ENCODE measurements at regions not wholly inside any gene's neighbourhood (a gene's known extent, or its start where the extent isn't known, plus 50 kb on each side); places are given as distances from the start of the nearest gene placed in this dataset.
"Not testable (repeated sequence)": the region's sequence is repeated elsewhere in the genome, so short reads cannot be mapped to it uniquely, and the experiment has no call there.

DNA sequence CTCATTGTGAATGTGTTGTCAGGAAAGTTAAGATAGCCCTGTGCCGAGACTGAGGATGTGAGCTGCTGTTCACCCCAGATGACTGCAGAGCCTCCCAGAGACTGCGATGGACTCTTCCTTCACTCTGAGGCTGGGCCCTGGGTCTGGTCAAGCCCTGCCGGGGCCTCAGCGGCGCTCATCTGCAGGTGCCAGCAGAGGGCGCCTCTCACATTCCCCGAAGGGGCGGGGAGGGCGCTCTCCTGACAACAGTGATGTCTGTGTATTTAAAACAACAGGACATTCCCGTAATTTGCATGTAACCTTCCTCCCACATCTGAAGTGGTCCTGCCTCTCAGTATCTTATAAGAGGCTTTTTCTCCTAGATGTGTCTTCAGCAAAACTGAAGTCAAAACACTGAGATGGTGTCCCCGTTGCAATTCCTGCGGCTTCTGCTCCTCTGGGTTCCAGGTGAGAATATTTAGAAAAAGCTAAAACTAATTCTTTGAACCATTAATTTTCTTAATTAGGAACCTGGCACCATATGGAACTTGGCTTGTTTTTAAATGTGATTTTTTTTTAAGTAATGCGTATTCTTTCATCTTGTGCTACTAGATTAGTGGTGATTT lies 1377.9 kb downstream of the RPIA start:
- no peaks in the 10 kb centered on the region for H3K9me3 ChIP-seq (ENCODE audit: low read depth, low read length)
- no peaks in the 10 kb centered on the region for H3K27me3 ChIP-seq (ENCODE audit: insufficient read depth, low read length)
- H3K4me3 ChIP-seq (ENCODE audit: low read length) = no peak overlapping the region
- no peaks in the 10 kb centered on the region for H3K4me1 ChIP-seq (ENCODE audit: insufficient read depth, low read length)

DNA sequence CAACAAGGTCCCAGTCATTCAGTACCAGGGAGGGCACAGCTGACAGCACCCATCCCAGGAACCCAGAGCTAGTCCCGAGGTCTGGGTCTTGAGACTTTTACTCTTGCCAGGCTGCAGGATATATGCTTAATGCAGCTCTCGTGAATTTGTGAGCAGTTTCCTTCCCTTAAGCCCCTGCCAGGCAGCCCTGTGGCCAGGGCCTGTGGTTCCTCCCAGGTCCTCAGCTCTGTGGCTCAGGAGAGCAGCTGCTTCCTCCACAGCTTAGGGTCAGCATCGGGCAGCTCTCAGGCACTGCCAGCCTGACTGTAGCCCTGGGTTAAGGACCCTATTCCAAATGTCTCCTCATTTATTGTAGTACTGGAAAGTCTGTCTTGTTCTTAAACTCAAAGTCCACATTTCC lies 1384.8 kb downstream of the RPIA start:
- Histone ChIP-seq H3K9me3 (ENCODE audit: low read depth, low read length) (no peaks in the 10 kb centered on the region), H3K4me3 (ENCODE audit: low read length) (no peak overlapping the region), H3K27me3 (ENCODE audit: insufficient read depth, low read length) (no peaks in the 10 kb centered on the region), H3K4me1 (ENCODE audit: insufficient read depth, low read length) (no peaks in the 10 kb centered on the region)

DNA sequence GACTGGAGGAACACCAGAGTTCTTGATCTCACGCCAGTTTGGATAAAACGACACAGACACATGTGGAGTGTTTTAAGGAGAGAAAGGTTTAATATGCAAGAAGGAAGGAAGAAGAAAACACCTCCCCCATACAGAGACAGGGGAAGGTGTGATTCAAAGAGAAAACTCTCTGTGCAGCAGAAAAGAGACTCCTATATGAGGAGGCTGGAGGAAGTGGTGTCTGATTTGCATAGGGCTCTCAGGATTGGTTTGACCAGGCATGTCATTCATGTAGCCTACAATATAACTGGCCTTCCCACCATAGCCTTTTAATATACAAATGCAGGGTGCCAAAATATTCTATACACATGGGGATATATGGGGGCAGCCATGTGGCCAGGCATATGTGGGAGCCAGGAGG lies 1386.5 kb downstream of the RPIA start:
- Histone ChIP-seq H3K4me1 (ENCODE audit: insufficient read depth, low read length) (no peaks in the 10 kb centered on the region), H3K27me3 (ENCODE audit: insufficient read depth, low read length) (no peaks in the 10 kb centered on the region), H3K9me3 (ENCODE audit: low read depth, low read length) (no peaks in the 10 kb centered on the region), H3K4me3 (ENCODE audit: low read length) (no peak overlapping the region)

DNA sequence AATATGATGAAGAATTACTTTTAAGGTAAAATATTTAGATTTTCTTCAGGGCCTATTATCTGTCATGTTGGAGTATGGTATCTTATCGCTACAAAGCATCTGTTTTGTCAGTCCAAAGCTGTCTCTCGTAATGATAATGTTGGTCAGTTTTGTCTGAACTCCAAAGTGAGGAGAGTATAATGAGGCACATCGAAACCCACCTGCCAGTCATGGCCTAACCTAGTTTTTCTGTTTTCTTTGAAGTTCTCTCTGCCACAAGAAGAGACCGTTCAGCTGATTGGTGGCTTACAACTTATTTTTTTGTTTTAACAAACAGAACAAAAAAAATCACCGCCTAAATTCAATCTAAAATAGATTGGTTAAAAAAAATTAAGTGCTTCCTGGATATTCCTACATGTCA lies 1387.9 kb downstream of the RPIA start:
- Histone ChIP-seq H3K9me3 (ENCODE audit: low read depth, low read length) (no peaks in the 10 kb centered on the region), H3K27me3 (ENCODE audit: insufficient read depth, low read length) (no peaks in the 10 kb centered on the region), H3K4me3 (ENCODE audit: low read length) (no peak overlapping the region), H3K4me1 (ENCODE audit: insufficient read depth, low read length) (no peaks in the 10 kb centered on the region)

DNA sequence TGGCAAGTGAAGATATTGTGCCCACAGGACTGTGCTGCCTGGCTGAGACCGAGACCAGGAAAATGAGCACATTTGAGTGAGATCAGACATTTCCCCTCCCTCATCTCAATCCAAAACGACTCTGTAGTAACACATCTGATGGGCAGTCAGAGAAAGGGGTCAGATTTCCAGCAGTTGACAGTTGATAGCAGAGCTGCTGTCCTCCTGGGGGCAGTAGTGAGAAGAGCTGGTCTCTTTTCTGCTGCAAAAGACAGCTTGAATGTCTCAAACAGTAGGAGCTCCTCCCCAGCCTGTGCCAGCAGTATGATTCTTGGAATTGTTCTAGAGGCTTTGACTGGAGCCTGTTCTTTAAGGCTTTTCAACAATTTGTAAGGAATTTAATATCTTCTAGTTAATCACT lies 1396.3 kb downstream of the RPIA start:
- not testable (repeated sequence) for H3K4me1 ChIP-seq (ENCODE audit: insufficient read depth, low read length); H3K9me3 ChIP-seq (ENCODE audit: low read depth, low read length); H3K4me3 ChIP-seq (ENCODE audit: low read length); H3K27me3 ChIP-seq (ENCODE audit: insufficient read depth, low read length)

DNA sequence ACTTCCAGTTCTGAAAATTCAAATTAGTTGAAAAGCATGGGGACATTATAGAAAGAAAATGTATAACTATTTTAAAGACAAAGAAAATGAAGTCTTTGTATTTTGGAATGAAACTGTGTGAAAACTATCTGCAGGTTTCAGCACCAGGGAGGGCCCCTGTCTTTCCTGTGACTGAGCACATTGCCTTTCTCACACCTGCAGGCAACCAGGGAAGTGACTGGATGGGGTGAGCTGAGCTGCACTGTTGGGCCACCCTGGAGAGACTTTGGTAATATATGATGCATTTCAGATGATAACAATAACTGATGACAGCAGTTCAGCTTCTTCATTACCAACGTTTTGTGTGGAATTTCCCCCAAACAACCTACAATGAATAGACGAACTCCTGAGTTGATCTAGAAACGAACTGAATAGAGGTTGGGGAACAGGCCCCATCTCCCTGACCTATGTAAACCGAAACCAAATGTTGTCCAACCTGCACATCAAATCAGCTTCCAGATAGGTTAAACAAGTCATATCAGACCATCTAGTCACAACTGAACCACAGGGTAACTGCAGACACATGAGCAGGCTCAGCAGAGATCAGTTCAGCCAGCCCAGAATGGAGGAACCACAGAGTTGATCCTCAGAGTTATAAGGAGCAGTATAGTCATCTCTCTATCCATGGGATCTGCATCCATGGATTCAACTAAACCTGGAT lies 1402.2 kb downstream of the RPIA start:
- not testable (repeated sequence) for H3K4me3 ChIP-seq (ENCODE audit: low read length); H3K27me3 ChIP-seq (ENCODE audit: insufficient read depth, low read length); H3K9me3 ChIP-seq (ENCODE audit: low read depth, low read length); H3K4me1 ChIP-seq (ENCODE audit: insufficient read depth, low read length)

DNA sequence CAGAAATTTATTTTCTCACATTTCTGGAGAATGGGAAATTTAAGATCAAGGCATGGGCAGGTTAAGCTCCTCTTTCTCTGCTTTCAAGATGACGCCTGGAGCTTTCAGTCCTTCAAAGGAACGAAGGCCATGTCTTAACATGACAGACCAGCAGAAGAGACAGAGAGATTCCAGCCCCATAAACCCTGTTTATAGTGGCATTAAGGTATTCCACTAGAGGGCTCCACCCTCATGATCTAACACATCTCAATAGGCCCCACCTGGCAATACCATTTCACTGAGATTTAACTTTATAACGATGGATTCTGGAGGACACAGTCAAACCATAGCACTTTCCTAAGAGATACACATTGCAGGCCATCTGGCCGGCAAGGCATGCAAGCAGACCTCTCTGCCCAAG lies 1406.1 kb downstream of the RPIA start:
- not testable (repeated sequence) for H3K4me1 ChIP-seq (ENCODE audit: insufficient read depth, low read length); H3K4me3 ChIP-seq (ENCODE audit: low read length); H3K27me3 ChIP-seq (ENCODE audit: insufficient read depth, low read length); H3K9me3 ChIP-seq (ENCODE audit: low read depth, low read length)

DNA sequence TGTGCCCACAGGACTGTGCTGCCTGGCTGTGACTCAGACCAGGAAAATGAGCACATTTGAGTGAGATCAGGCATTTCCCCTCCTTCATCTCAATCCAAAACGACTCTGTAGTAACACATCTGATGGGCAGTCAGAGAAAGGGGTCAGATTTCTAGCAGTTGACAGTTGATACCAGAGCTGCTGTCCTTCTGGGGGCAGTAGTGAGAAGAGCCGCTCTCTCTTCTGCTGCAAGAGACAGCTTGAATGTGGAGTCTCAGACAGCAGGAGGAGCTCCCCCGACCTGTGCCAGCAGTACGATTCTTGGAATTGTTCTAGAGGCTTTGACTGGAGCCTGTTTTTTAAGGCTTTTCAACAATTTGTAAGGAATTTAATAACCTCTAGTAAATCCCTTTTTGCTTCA lies 1413.7 kb downstream of the RPIA start:
- H3K4me3 ChIP-seq (ENCODE audit: low read length); H3K27me3 ChIP-seq (ENCODE audit: insufficient read depth, low read length); H3K9me3 ChIP-seq (ENCODE audit: low read depth, low read length); H3K4me1 ChIP-seq (ENCODE audit: insufficient read depth, low read length): not testable (repeated sequence)

DNA sequence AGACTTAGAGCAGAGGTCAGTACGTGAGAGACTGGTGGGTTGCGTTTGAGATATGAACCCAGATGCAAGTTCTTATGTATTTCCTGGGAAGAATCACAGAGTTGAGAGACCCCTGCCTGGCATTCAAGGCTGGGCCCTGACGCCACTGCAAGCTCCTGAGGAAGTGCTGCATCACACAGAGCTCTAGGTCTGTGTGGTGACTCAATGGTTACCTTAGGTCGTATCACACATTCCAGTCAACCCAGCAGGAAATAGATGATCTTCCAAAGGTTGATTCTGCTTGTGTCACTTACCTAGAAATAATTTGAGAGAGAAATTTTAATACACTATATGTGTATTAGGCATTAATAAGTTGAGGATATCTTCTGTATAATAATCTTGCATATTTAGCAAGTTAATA lies 1431.9 kb downstream of the RPIA start:
- H3K4me3 ChIP-seq (ENCODE audit: low read length); H3K4me1 ChIP-seq (ENCODE audit: insufficient read depth, low read length); H3K9me3 ChIP-seq (ENCODE audit: low read depth, low read length); H3K27me3 ChIP-seq (ENCODE audit: insufficient read depth, low read length): not testable (repeated sequence)

DNA sequence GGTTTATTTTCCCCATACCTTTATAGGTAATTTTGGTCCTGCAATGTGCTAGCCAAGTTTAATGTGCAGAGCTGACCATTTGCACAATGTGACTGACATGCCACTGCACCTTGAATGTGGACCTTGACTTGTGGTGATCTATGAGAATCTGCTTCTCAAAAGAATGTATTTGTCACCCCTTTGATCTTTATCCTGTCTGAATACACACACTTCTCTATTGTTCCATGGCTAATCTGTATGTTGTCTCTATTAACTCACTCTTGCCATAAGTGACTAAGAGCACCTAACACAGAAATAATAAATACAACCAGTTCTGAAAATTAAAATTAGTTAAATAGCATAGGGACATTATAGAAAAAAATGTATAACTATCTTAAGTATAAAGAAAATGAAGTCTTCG lies 1447.6 kb downstream of the RPIA start:
- not testable (repeated sequence) for H3K27me3 ChIP-seq (ENCODE audit: insufficient read depth, low read length); H3K4me1 ChIP-seq (ENCODE audit: insufficient read depth, low read length); H3K4me3 ChIP-seq (ENCODE audit: low read length); H3K9me3 ChIP-seq (ENCODE audit: low read depth, low read length)

DNA sequence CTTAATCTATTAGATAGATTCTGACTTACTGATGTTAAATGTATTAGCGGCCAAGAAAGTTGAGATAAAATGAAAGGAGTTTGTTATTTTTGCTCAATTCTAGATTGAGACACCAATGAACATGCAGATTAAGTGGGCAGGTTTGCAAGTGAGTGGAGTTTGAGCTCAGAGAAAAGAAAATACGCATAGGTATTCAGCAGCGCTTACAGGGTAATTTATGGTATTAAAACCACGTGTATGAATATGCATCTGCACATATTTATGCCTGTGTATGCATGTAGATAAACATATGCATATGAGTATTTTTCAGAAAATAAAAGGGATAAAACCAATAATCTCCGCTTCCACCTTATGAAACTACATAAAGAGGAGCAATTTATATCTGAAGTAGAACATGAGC lies 1450.1 kb downstream of the RPIA start:
- H3K4me3 ChIP-seq (ENCODE audit: low read length); H3K4me1 ChIP-seq (ENCODE audit: insufficient read depth, low read length); H3K27me3 ChIP-seq (ENCODE audit: insufficient read depth, low read length); H3K9me3 ChIP-seq (ENCODE audit: low read depth, low read length): not testable (repeated sequence)

DNA sequence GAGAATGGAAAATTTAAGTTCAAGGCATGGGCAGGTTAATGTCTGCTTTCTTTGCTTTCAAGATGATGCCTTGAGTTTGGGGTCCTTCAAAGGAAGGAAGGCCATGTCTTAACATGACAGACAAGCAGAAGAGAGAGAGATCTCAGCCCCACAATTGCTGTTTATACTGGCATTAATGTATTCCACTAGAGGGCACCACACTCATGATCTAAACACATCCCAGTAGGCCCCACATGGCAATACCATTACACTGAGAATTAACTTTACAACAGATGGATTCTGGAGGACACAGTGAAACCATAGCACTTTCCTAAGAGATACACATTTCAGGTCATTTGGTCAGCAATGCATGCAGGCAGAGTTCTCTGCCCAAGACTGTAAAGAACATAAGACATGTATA lies 1460.3 kb downstream of the RPIA start:
- H3K9me3 ChIP-seq (ENCODE audit: low read depth, low read length); H3K27me3 ChIP-seq (ENCODE audit: insufficient read depth, low read length); H3K4me3 ChIP-seq (ENCODE audit: low read length); H3K4me1 ChIP-seq (ENCODE audit: insufficient read depth, low read length): not testable (repeated sequence)

DNA sequence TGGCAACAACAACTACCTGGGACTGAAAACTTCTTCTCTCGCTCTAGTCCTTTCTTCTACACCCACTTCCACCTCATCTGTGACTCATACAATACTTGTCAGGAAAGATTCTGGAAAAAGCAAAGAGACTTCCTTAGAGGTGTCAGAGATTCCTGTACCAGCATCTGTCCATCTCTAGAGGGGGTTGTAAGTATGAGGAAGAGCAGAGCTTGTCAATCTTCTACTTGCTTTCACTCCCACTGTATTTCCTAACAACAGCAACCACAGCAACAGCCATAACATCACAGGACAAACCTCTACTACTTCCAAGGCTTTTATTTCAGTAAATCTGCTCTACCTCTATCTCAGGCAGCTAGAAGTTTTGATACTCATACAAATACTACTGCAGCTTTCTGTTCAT lies 1479.5 kb downstream of the RPIA start:
- not testable (repeated sequence) for H3K9me3 ChIP-seq (ENCODE audit: low read depth, low read length); H3K4me3 ChIP-seq (ENCODE audit: low read length); H3K4me1 ChIP-seq (ENCODE audit: insufficient read depth, low read length)

DNA sequence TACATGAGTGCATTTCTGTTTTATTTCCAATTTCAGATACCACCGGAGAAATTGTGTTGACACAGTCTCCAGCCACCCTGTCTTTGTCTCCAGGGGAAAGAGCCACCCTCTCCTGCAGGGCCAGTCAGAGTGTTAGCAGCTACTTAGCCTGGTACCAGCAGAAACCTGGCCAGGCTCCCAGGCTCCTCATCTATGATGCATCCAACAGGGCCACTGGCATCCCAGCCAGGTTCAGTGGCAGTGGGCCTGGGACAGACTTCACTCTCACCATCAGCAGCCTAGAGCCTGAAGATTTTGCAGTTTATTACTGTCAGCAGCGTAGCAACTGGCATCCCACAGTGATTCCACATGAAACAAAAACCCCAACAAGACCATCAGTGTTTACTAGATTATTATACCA lies 1481.6 kb downstream of the RPIA start:
- not testable (repeated sequence) for H3K4me3 ChIP-seq (ENCODE audit: low read length); H3K9me3 ChIP-seq (ENCODE audit: low read depth, low read length); H3K4me1 ChIP-seq (ENCODE audit: insufficient read depth, low read length); H3K27me3 ChIP-seq (ENCODE audit: insufficient read depth, low read length)

More for the DNA sequence above, 1479.5 kb downstream of the RPIA start:
- not testable (repeated sequence) for H3K27me3 ChIP-seq (ENCODE audit: insufficient read depth, low read length)

DNA sequence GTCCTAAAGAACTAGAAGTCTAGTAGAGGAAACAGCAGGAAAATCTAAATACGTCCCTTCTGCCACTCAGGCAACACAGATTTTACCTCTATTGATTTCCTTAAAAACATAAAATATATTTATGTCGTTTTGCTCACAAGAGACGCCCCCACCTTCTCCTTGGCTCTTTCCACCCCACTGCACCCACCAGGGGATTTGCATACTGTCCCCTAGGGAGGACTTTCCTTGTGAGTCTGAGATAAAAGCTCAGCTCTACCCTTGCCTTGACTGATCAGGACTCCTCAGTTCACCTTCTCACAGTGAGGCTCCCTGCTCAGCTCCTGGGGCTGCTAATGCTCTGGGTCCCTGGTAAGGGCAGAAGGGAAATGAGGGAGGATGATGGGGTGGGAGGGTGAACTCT lies 1488.1 kb downstream of the RPIA start:
- H3K27me3 ChIP-seq (ENCODE audit: insufficient read depth, low read length); H3K4me1 ChIP-seq (ENCODE audit: insufficient read depth, low read length); H3K4me3 ChIP-seq (ENCODE audit: low read length); H3K9me3 ChIP-seq (ENCODE audit: low read depth, low read length): not testable (repeated sequence)

DNA sequence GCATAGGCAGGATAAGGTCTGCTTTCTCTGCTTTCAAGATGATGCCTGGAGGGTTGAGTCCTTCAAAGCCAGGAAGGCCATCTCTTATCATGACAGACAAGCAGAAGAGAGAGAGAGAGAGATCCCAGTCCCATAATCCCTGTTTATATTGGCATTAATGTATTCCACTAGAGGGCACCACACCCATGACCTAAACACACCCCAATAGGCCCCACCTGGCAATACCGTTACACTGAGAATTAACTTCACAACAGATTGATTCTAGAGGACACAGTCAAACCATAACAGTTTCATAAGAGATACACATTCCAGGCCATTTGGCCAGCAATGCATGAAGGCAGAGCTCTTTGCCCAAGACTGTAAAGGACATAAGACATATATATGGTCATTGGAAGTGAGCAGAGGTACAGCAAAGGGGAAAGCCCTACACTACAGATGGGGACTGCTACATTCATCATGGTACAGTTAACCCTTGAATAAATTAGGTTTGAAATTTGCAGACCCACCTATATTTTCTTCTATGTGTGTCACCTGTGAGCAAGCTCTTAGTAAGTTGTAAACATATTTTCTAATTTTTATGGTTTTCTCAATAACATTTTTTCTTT lies 1516.1 kb downstream of the RPIA start:
- Histone ChIP-seq H3K4me3 (ENCODE audit: low read length) (no peak overlapping the region), H3K4me1 (ENCODE audit: insufficient read depth, low read length) (no peaks in the 10 kb centered on the region), H3K27me3 (ENCODE audit: insufficient read depth, low read length) (no peaks in the 10 kb centered on the region), H3K9me3 (ENCODE audit: low read depth, low read length) (no peaks in the 10 kb centered on the region)
